IPS-18a (cell line): ENCODE measurements at regions not wholly inside any gene's neighbourhood (a gene's known extent, or its start where the extent isn't known, plus 50 kb on each side); places are given as distances from the start of the nearest gene placed in this dataset.

Experiments used
- H3K27ac ChIP-seq: one replicate; pipeline ENCODE4 v1.5.1; 2013; ENCODE audit warnings: low read length
- H3K27me3 ChIP-seq: one replicate; pipeline ENCODE4 v1.6.1; 2013; ENCODE audit warnings: mild to moderate bottlenecking, low read length; ENCODE audit not compliant: control insufficient read depth, insufficient read depth
- H3K36me3 ChIP-seq: one replicate; pipeline ENCODE4 v1.6.1; 2013; ENCODE audit warnings: low read depth, low read length; ENCODE audit not compliant: control insufficient read depth
- H3K4me1 ChIP-seq: one replicate; pipeline ENCODE4 v1.6.1; 2013; ENCODE audit warnings: low read depth, low read length; ENCODE audit not compliant: control insufficient read depth
- H3K4me3 ChIP-seq: one replicate; pipeline ENCODE4 v1.5.1; 2013; ENCODE audit warnings: low read length
- H3K9ac ChIP-seq: one replicate; pipeline ENCODE4 v1.6.1; 2013; ENCODE audit warnings: mild to moderate bottlenecking, low read length, moderate library complexity
- H3K9me3 ChIP-seq: one replicate; pipeline ENCODE4 v1.6.1; 2013; ENCODE audit warnings: low read depth, low read length; ENCODE audit not compliant: control insufficient read depth

GRCh38 chr18:4599312-4599711 is 144.2 kb upstream of the DLGAP1 start:
- H3K36me3 ChIP-seq, result no peaks in the 10 kb centered on the region
- no peaks in the 10 kb centered on the region for H3K27me3 ChIP-seq
- no peak overlapping the region for H3K4me3 ChIP-seq
- no peak overlapping the region for H3K27ac ChIP-seq
- no peak overlapping the region for H3K9ac ChIP-seq
- peaks cover 4% of the 10 kb centered on the region for H3K4me1 ChIP-seq
- no peaks in the 10 kb centered on the region for H3K9me3 ChIP-seq

GRCh38 chr18:4597301-4597700 is 142.2 kb upstream of the DLGAP1 start:
- H3K27me3 ChIP-seq, result no peaks in the 10 kb centered on the region
- no peaks in the 10 kb centered on the region for H3K36me3 ChIP-seq
- H3K4me3 ChIP-seq, result no peak overlapping the region
- no peaks in the 10 kb centered on the region for H3K4me1 ChIP-seq
- no peak overlapping the region for H3K9ac ChIP-seq
- H3K27ac ChIP-seq, result no peak overlapping the region
- no peaks in the 10 kb centered on the region for H3K9me3 ChIP-seq

- Histone ChIP-seq H3K4me1 (peaks cover 2% of the 10 kb centered on the region), H3K9me3 (no peaks in the 10 kb centered on the region), H3K4me3 (no peak overlapping the region), H3K9ac (no peak overlapping the region), H3K27me3 (no peaks in the 10 kb centered on the region), H3K36me3 (no peaks in the 10 kb centered on the region), H3K27ac (no peak overlapping the region)
These were observed 138.8 kb upstream of the DLGAP1 start for GRCh38 chr18:4593895-4594294.

GRCh38 chr18:4593459-4593858 is 138.4 kb upstream of the DLGAP1 start:
- H3K9me3 ChIP-seq, result no peaks in the 10 kb centered on the region
- peaks cover 3% of the 10 kb centered on the region for H3K4me1 ChIP-seq
- no peak overlapping the region for H3K4me3 ChIP-seq
- no peaks in the 10 kb centered on the region for H3K27me3 ChIP-seq
- H3K9ac ChIP-seq, result no peak overlapping the region
- no peaks in the 10 kb centered on the region for H3K36me3 ChIP-seq
- H3K27ac ChIP-seq, result no peak overlapping the region

GRCh38 chr18:4589056-4589800 is 134.1 kb upstream of the DLGAP1 start:
- H3K27me3 ChIP-seq, result no peaks in the 10 kb centered on the region
- no peak overlapping the region for H3K4me3 ChIP-seq
- no peak overlapping the region for H3K9ac ChIP-seq
- peaks cover 3% of the 10 kb centered on the region for H3K4me1 ChIP-seq
- H3K9me3 ChIP-seq, result no peaks in the 10 kb centered on the region
- no peaks in the 10 kb centered on the region for H3K36me3 ChIP-seq
- H3K27ac ChIP-seq, result no peak overlapping the region

- no peak overlapping the region for H3K27ac ChIP-seq
These were observed 132.1 kb upstream of the DLGAP1 start for GRCh38 chr18:4587204-4587603.

GRCh38 chr18:4586731-4587130 is 131.6 kb upstream of the DLGAP1 start:
- no peaks in the 10 kb centered on the region for H3K9me3 ChIP-seq
- H3K9ac ChIP-seq, result no peak overlapping the region
- no peak overlapping the region for H3K27ac ChIP-seq
- peaks cover 3% of the 10 kb centered on the region for H3K4me1 ChIP-seq
- no peak overlapping the region for H3K4me3 ChIP-seq
- no peaks in the 10 kb centered on the region for H3K27me3 ChIP-seq
- no peaks in the 10 kb centered on the region for H3K36me3 ChIP-seq

More at GRCh38 chr18:4587204-4587603, 132.1 kb upstream of the DLGAP1 start:
- Histone ChIP-seq H3K36me3 (no peaks in the 10 kb centered on the region), H3K9me3 (no peaks in the 10 kb centered on the region), H3K4me3 (no peak overlapping the region), H3K9ac (no peak overlapping the region), H3K27me3 (no peaks in the 10 kb centered on the region), H3K4me1 (peaks cover 3% of the 10 kb centered on the region)

- Histone ChIP-seq H3K9ac (no peak overlapping the region), H3K27ac (no peak overlapping the region), H3K9me3 (no peaks in the 10 kb centered on the region), H3K4me1 (no peaks in the 10 kb centered on the region), H3K4me3 (no peak overlapping the region), H3K36me3 (no peaks in the 10 kb centered on the region), H3K27me3 (no peaks in the 10 kb centered on the region)
These were observed 127.6 kb upstream of the DLGAP1 start for GRCh38 chr18:4582431-4583335.

GRCh38 chr18:4581966-4582365 is 126.9 kb upstream of the DLGAP1 start:
- H3K4me3 ChIP-seq, result no peak overlapping the region
- no peaks in the 10 kb centered on the region for H3K4me1 ChIP-seq

GRCh38 chr18:4578449-4578848 is 123.3 kb upstream of the DLGAP1 start:
- H3K9ac ChIP-seq, result no peak overlapping the region
- peaks cover 13% of the 10 kb centered on the region for H3K9me3 ChIP-seq
- no peak overlapping the region for H3K27ac ChIP-seq
- H3K4me3 ChIP-seq, result no peak overlapping the region
- no peaks in the 10 kb centered on the region for H3K36me3 ChIP-seq
- H3K4me1 ChIP-seq, result no peaks in the 10 kb centered on the region
- no peaks in the 10 kb centered on the region for H3K27me3 ChIP-seq

More at GRCh38 chr18:4581966-4582365, 126.9 kb upstream of the DLGAP1 start:
- no peaks in the 10 kb centered on the region for H3K36me3 ChIP-seq
- no peak overlapping the region for H3K27ac ChIP-seq
- H3K9me3 ChIP-seq, result no peaks in the 10 kb centered on the region
- no peak overlapping the region for H3K9ac ChIP-seq
- H3K27me3 ChIP-seq, result no peaks in the 10 kb centered on the region

GRCh38 chr18:4573735-4574134 is 118.6 kb upstream of the DLGAP1 start:
- Histone ChIP-seq H3K4me3 (no peak overlapping the region), H3K9me3 (peaks cover 15% of the 10 kb centered on the region), H3K9ac (no peak overlapping the region), H3K27me3 (no peaks in the 10 kb centered on the region), H3K27ac (no peak overlapping the region), H3K4me1 (no peaks in the 10 kb centered on the region), H3K36me3 (no peaks in the 10 kb centered on the region)
